NCI-H345 treated with DMSO at 0.1 percent for 48 hours (cell line): ENCODE measurements at regions not wholly inside any gene's neighbourhood (a gene's known extent, or its start where the extent isn't known, plus 50 kb on each side); places are given as distances from the start of the nearest gene placed in this dataset.

Experiments
- DNase-seq: peaks from one replicate; lab custom pipeline; 2025; ENCODE audit not compliant: unreplicated experiment; lab: John Stamatoyannopoulos, UW

DNA sequence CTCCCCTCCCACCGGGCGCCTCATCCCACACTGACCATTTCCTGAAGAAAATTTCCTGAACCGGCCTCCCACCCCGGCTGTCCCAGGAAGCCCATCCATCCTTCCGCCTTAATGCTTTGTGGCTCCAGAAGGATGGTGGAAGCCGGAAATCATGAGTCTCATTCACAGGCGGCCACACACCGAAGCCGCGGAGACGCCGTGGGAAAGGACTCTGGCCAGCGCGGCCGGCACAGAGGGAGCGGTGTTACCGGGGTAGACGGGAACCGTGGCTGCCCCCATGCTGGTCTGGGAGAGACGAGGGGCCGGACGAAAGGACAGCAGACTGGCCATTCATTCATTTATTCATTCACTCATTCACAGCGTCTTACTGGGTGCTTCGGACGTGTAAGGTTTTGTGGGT lies 326.8 kb downstream of the SEC14L1 start:
- no peak for DNase-seq

DNA sequence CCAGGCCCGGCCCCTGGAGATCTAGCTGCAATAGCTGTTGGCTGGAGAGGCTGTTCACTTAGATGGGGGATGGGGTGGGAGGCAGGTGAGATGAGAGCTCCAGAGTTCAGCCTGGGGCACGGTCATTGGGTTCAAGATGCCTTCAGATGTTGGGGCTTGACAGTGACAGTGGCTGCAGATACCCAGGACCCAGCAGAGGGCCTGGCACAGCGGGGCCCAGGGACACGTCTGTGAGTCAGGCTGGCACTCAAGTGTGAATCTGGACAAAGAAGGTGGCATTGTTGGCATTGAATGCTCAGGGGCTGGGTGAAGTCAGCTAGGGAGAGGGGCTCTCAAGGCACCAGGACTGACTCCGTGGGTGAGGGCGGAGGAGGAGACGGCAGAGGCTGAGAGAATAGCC lies 328.1 kb downstream of the SEC14L1 start:
- no peak for DNase-seq

DNA sequence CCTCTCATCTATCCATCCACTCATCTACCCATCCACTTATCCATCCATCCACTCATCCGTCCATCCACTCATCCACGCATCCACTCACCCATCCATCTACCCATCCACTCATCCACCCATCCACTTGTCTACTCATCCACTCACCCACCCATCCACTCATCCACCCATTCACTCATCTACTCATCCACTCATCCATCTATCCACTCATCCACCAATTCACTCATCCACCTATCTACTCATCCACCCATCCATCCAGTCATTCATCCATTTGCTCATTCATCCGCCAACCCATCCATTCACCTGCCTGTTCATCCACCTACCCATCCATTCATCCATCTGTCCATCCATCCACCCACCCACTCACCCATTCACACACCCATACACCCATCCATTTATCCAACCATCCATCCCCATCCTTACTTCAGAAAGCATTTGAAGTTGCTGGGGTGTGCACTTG lies 329.6 kb downstream of the SEC14L1 start:
- no peak for DNase-seq

DNA sequence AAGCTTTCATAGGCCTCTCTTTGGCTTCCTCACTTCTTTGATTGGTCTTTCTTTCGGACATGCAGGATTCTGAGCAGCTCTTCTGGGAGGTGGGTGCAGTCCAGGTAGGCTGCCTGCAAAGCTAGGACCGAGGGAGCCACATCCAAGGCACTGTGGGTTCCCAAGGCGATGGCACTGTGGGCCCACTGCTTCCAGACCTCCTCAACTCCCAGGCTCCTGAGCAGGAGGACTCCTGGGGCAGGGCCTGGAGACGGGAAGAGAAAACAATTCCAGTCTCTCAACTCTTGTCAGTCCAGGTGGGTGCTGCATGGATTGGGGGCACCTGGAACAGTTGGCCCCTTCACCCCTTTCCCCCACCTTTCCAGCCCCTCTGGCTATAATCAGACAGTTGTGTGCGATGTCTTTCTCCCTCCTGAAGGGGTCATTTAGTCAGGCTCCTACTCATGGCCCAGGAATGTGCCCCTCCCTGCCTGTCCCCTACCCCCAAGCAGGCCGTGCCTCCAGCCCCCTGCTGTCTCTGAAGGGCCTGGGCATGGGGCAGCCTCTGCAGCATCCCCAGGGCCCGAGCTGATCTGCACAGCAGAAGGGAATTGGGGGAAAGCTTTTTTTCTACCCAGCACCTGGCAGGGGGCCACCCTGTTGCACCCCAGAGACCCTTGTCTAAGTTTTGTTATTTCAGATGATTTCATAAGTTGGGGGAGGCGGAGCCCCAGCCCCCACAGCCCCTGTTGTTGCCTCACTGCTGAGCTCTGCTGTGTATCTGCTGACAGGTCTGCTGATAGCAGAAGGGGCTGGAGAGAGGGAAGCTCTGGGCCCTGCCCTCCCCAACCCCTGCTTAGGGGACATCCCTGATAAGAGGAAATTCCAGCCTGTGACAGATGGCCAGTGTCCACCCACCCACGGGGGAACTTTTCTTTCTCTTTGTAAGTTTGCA lies 330.3 kb downstream of the SEC14L1 start:
- no peak for DNase-seq

DNA sequence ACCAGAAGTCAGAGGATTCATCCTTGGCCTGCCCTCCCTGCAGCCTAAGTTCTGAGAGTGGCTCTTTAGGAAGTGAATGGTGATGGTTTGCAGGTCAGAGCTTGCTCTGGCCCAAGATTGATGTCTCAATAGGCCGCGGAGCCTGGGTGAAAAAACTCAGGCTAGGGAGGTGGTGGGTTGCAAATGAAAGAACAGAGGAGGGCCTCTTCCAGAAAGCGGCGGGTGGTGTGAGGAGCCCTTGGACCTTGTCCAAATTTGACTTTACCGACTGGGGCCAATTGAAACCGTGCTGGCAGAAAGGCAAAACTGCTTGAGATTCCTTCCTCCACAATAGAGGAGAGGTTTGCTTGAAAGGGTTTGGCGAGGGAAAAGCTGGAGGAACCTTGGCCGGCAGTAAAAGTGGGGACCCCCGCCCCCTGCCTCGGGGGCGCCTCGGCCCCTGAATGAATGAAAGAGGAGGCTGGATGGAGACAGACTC lies 331.3 kb downstream of the SEC14L1 start:
- peak; percentile 52 for DNase-seq

DNA sequence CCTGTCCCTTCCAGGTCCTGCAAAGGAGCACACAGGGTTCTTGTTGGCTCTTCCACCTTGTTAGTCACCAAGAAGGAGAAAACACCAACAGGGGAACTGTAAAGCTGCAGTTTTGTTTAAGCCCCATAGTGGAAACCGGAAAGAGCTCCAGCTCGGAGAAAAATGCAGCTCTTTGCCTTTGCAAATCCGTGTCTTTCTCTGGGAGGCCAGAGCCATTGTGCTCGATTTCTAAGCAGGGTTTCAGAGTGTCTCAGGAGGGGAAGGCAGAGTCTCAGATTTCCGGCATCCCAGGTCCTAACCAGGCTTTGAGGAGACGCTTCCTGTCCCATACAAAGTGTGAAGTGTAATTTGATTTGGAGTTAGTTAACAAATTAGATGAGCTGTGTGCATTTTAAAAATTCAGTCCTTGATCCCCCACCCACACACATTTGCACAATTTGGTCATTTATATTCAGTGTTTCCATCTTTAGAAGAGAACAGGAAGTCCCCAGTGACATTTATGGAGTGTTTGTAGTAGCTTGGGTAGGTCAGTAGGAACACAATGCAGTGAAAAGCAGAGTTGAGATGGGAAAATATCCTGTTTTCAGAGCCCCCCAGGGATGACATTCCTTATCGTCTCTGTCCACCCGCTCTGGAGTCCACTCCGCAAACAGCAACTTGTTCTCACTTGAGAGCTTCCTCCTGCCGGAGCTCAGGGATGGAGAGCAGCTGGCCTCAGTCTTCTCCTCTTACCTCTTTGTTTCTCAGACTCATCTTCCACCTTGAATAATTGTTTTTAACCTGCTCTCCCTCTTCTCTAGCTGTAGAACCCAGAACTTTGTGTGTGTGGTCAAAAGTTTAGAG lies 331.9 kb downstream of the SEC14L1 start:
- no peak for DNase-seq

DNA sequence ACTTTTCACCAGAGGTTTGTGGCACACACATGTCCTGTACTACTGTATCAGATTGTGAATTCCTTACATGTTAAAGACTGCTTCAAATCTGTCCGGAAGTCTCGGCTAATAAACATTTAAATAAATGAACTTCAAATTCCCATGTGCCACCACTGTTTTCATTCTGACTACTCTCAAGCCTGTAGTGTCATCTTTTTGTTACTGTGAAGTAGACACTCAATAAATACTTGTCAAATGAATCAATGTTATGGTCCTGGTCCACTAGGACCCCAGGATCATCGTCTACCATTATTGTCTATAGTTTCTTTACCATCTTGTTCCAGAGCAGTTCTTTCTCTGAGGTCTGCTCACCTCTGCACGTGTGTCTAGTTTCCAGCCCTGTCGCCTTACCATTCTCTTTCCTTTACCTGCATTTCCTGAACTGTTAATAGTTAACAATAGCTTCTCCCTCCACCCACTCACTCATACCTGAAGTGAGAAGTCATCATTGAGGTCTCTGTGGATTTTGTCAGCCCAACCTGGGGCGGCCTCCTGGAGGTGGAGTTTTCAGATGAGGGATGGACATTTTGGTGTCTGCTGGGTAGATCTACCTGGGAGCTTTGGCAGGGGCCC lies 333.0 kb downstream of the SEC14L1 start:
- DNase-seq = no peak

DNA sequence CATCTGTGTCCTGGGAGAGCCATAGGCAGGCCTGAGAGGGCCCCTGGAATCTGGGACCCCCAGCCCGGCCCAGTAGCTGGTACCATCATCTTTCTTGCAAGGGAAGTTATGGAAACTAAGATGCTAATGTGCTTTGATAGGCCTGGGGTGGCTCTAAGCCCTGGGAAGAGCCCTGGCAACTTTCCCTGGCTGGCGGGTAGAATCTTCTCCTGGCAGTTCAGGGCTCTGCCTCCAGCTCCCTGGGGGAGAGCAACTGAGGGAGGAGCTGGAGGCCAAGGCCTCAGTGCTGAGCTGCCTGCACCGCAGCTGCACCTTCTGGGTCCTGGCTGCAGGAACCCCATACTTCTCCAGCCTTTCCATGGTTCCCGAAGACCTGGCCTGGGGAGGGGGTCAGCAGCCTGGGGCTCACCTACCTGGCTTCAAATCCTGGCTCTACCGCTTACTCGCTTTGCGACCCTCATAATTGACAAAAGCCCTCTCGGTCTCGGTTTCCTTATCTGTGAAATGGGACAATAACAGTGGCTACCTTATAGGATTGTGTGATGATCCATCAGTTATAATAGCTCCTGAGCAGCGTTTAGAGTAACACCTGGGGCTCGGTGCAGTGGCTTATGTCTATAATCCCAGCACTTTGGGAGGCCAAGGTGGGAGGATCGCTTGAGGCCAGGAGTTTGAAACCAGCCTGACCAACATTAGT lies 333.7 kb downstream of the SEC14L1 start:
- DNase-seq = no peak

DNA sequence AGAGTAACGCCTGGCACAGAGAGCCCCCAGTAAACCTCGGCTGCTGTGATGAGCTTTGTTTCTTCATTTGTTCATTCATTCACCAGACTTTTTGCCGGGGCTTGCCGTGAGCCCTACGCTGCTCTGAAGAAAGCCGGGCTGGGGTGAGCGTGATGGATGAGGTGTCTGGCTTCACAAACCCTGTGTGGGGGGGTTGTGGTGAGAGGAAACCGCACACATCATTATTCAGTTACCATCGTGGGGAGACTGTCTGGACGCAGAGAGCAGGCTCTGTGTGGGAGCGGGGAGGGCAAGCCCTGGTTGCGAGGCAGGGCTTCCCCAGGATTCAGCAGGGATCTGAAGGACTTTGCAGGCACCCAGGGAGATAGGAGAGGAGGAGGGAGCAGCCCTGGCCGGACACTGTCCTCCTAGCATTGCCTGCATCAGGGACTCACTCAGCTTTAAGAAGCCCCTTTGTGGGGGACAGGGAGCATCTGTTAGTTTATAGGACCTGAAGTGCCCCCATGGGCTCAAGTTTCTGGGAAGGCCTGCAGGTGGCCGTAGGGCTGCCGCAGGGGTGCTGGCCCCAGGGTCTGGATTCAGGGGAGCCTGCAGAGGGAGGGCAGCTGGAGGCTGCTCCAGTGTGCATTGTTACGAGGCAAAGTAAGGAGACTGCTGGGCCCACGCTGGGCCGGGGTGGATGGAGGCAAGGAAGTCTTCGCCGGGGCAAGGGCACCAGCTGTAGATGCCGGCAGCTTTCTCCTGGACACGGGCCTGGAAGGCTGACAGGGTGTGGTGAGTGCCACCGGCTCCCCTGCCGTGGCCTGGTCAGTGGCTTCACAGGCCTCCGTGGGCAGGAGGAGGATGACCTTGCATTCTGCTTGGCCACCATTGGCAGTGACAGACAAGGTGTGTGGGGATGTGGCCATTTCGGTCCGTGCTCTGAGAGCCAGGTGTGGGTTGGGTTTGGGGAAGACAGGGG lies 334.5 kb downstream of the SEC14L1 start:
- no peak for DNase-seq

DNA sequence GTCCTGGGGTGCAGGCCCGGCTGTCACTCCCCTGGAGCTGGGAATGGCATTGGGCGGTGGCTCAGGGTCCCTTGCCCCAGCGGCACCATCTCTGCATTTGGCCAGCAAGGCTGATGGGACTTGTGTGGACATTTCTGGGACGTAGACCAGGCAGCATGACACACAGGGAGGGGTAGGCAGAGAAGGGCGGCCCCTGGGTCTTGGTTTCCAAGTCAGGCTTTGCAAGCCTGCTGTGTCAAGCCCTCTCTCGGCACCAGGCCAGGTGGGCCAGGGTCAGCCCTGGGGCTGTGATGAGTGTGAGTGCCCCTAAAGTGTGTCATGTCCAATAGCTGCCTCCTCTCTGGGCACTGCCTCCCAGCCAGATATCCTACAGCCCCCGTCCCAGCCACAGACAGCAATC lies 335.2 kb downstream of the SEC14L1 start:
- DNase-seq = no peak

DNA sequence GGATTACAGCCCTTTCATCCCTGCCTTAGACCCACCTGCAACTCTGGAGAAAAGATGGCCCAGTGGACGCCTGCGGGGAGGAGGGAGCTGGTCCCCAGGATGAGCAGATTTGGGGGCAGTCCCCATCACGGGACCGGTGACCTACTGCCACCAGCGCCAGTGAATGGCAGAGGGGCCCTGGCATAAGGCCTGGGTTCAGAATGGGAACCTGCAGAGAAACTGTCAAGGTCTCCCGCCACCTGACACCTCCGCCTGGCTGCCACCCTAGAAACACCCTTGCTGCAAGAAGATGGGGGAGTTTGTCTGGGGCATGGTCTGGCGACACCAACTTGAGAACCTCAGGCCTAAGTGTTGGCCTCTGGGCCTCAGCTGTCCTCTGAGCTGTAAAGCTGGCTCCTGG lies 335.7 kb downstream of the SEC14L1 start:
- no peak for DNase-seq

DNA sequence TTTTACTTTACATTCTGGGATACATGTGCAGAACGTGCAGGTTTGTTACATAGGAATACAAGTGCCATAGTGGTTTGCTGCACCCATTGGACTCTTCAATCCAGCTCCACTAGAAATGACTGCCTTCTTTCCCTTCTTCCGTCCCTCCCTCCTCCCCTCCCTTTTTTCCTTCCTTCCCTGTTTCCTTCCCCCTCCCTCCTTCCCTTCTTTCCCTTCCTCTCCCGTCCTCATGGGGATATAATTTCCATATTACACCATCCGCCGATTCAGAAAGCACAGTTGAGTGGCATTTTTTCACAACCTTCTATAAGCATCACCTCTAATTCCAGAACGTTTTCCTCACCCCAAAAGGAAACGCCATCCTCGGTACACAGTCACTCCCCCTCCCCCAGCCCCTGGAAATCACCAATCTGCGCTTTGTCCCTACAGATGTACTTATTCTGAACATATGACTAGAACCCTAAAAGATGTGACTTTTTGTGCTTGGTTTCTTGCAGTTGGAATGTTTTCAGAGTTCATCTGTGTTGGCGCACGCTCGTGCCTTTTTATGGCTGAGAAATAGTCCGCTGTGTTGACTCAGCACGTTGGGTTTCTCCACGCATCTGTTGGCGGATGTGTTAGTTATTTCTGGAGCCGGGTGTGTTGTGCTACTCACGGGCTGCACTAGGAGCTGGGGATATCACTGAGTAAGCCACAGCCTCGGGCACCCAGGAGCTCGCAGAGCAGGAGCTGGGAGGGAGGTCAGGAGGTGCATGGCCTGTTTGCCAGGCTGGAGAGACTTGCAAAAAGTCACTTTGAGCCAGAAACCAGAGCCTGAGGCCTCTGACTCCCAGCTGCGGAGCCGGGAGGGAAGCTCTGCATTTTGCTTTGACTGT lies 336.4 kb downstream of the SEC14L1 start:
- DNase-seq = no peak

DNA sequence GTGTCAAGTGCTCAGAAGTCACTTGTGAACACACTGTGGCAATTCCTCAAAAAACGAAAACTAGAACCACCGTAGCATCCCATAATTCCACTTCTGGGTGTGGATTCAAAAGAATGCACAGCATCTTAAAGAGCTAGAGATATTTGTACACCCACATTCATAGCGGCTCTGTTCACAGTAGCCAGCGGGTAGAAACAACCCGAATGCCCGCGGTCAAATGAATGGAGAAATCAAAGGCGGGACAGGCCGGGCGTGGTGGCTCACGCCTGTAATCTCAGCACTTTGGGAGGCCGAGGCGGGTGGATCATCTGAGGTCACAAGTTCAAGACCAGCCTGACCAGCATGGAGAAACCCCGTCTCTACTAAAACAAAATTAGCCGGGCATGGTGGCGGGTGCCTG lies 337.5 kb downstream of the SEC14L1 start:
- DNase-seq = no peak

DNA sequence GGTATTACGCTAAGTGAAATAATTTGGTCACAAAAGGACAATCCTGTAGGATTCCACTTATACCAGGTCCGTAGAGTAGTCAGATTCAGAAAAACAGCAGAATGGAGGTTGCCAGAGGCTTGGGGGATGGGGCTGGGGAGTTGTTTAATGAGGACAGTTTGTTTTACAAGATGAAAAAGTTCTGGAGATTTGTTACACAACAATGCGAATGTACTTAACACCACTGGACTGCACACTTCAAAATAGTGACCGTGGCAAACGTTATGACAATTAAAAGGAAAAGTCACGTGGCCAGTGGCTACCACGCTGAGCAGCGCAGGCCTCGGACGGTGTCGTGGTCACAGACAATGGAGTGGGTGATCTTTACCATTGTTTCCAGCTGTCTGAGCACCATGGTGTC lies 338.1 kb downstream of the SEC14L1 start:
- peak; percentile 64 for DNase-seq

DNA sequence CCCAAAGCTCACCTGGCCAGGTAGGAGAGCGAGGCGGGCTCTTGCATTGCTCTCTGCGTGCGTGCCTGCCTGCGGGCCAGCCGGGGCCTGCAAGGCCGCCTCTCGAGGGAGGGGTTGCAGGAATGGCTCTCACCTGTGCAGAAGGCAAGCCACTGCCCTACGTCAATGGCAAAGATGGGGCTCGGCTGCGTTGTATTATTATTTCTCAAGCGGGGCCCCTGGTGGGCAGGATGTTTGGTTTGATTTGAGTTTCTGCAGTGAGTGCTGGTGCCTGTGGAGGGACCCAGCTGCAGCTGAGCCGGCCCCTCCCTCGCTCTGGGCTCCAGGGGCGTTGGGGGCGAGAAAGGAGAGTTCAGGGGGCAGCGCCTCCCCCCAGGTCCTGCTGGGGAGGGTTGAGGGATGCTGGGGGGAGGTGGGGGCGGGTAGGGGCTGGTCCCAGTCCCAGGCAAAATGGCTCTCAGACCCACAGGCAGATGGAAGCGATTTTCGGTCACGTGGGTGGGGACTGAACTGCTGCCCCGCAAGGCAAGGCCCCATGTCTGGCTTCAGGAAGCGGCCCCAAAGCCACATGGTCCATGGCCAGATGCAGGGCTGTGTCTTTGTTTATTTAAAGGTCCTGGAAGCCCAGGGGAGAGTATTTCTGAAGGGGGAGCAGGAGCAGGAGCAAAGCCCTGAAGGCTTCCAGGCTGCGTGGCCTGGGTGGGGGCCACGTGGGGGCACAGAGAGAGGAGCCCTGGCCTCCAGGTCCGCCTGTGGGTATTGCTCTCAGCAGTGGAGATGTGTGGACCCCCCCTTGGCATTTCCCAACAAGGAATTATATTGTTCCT lies 338.8 kb downstream of the SEC14L1 start:
- DNase-seq = peak; percentile 82

DNA sequence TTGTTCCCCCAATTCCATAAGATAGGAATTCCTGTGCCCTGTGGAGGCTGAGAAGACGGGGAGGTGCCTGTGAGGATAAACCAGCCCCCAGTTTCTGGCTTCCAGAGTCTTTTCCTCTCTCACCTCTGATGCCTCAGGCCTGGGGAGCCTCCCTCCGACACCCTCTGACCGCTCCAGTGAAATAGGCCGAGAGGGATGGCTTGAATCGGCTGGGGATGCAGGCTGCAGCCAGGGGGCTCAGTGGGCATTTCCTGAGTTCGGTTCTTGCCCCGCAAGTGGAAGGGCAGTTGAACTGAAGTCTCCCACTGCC lies 339.4 kb downstream of the SEC14L1 start:
- DNase-seq = no peak

DNA sequence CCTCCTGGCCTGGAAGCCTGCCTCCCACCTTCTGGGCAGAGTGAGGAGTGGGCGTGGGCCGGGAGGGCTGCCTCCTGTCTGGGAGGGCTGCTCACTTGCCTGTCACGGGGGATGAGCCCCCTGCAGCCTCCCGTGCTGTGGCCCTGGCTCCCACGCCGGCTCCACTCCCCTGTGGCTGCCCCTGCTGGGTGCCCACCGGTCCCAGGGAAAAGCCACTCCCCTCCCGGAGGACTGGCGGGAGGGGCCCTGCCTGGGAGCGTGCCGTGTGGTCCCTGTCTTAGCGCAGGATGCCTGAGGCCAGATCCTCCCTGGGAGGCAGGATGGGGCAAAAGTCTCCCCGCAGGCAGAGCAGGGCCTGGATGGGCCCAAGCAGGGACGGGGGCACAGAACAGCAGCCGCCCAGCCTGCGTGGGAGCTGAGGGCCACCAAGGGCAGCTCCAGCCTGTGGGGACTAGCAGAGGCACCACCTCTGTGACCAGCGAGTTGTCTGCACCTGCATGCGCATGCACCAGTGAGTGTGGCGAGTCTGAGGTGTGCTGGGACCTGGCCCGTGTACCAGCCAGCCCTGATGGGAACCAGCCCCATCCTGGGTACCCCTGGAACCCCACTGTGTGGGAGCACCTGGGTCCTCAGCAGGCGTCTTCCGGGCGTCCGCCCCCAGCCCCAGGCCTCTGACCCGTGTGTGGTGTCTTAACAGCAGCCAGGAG lies 339.9 kb downstream of the SEC14L1 start:
- DNase-seq = no peak
